Natural killer cell (primary cell): ENCODE measurements at regions not wholly inside any gene's neighbourhood (a gene's known extent, or its start where the extent isn't known, plus 50 kb on each side); places are given as distances from the start of the nearest gene placed in this dataset.
"Not testable (repeated sequence)": the region's sequence is repeated elsewhere in the genome, so short reads cannot be mapped to it uniquely, and the experiment has no call there.

Source experiments
- ATAC-seq, 3 donors: fragments of 150-1000 bp in 2 of 3; fragments of 200-7000 bp in 1 of 3; cut with Tn5 transposase; 1 replicate in 1 of 3; 2 replicates in 2 of 3; pipeline ENCODE4 v1.10.0; 2021; ENCODE audit warnings: mild to moderate bottlenecking in 2 of 3, moderate library complexity in 2 of 3
- DNase-seq, 2 donors: peaks; one replicate each; pipeline versions ENCODE4 v3.0.0 to v3.0.0-alpha.2; 2013 to 2021; ENCODE audit warnings: mixed read lengths in 1 of 2
- H3K27ac ChIP-seq: one replicate; pipeline ENCODE4 v1.5.1; 2013; ENCODE audit warnings: mild to moderate bottlenecking, low read length
- H3K27me3 ChIP-seq: one replicate; pipeline ENCODE4 v1.6.1; 2013; ENCODE audit warnings: low read length; ENCODE audit not compliant: control insufficient read depth, insufficient read depth
- H3K36me3 ChIP-seq: one replicate; pipeline ENCODE4 v1.6.1; 2013; ENCODE audit warnings: low read length; ENCODE audit not compliant: control insufficient read depth, insufficient read depth
- H3K4me1 ChIP-seq: one replicate; pipeline ENCODE4 v1.6.1; 2013; ENCODE audit warnings: low read length; ENCODE audit not compliant: control insufficient read depth, insufficient read depth
- H3K4me3 ChIP-seq: one replicate; pipeline ENCODE4 v1.5.1; 2013; ENCODE audit warnings: low read length
- H3K9me3 ChIP-seq: one replicate; pipeline ENCODE4 v1.6.1; 2013; ENCODE audit warnings: low read length; ENCODE audit not compliant: control insufficient read depth, insufficient read depth
- H3K27ac Mint-ChIP-seq, 2 donors: one replicate each; pipeline ENCODE4 v1.8.0; 2022; ENCODE audit warnings: mild to moderate bottlenecking in 2 of 2, mixed read lengths in 2 of 2, moderate library complexity in 1 of 2
- H3K27me3 Mint-ChIP-seq, 2 donors: one replicate each; pipeline ENCODE4 v1.8.0; 2022; ENCODE audit warnings: low read depth in 2 of 2, mixed read lengths in 2 of 2
- H3K36me3 Mint-ChIP-seq: one replicate; pipeline ENCODE4 v1.8.0; 2022; ENCODE audit warnings: mixed read lengths
- H3K4me1 Mint-ChIP-seq, 2 donors: one replicate each; pipeline ENCODE4 v1.8.0; 2022; ENCODE audit warnings: mixed read lengths in 2 of 2
- H3K4me3 Mint-ChIP-seq: one replicate; pipeline ENCODE4 v1.8.0; 2022; ENCODE audit warnings: mild to moderate bottlenecking, moderate library complexity, mixed read lengths
- H3K9me3 Mint-ChIP-seq, 2 donors: one replicate each; pipeline ENCODE4 v1.8.0; 2022; ENCODE audit warnings: mixed read lengths in 2 of 2
- WGBS: methylation state at CpG from one replicate; pipeline ENCODE4 v1.1.7; 2013; ENCODE audit warnings: missing lambda C conversion rate; ENCODE audit not compliant: insufficient coverage; 5-methylcytosine and 5-hydroxymethylcytosine counted together
- intact Hi-C: fragments of 100-400 bp; cut with micrococcal nuclease; formaldehyde crosslinking; loops from one replicate; pipeline ENCODE4 v1.14.2; 2022
- TF ChIP-seq, protein P1 (sequence below): fragments of 200-600 bp; IDR thresholded peaks from one replicate; pipeline ENCODE4 v1.8.0; 2022; ENCODE audit warnings: antibody characterized with exemption

DNA sequence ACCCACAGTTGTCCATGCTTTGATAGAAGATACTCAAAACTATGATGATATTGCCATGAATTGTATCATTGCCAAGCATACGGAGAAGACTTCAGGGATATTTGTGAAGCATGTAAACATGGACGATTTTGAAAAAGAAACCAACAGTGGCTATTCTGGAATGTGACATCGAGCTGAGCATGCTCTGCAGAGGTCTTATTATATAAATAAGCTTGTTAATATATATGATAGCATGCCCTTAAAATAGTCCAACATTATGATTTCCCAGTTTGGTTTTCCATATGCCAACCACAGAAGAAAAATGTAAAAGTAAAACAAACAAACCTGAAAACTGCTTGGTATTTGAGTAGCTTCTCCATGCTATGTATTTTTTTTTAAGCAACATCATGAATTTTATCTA is 159.1 kb downstream of the LNPK start:
- Mint-ChIP-seq H3K36me3 (no peaks in the 10 kb centered on the region), H3K27me3 (peaks cover 10 to 24% of the 10 kb centered on the region in 2 donors)
- 40% methylated on average over 2 of the region's 3 CpGs for WGBS

GRCh38 chr2:175840765-175841164 is 161.3 kb downstream of the LNPK start:
- H3K4me1 Mint-ChIP-seq, H3K9me3 Mint-ChIP-seq, intact Hi-C loops, H3K9me3 ChIP-seq, H3K27ac Mint-ChIP-seq, H3K27me3 ChIP-seq, H3K36me3 Mint-ChIP-seq, DNase-seq, ATAC-seq, H3K4me3 ChIP-seq, H3K4me3 Mint-ChIP-seq, H3K36me3 ChIP-seq, H3K27ac ChIP-seq, H3K4me1 ChIP-seq: not testable (repeated sequence)
- H3K27me3 Mint-ChIP-seq, result peaks cover 5 to 17% of the 10 kb centered on the region in 2 donors
- WGBS, result 100% methylated on average over 2 of the region's 3 CpGs

More for the DNA sequence above, 159.1 kb downstream of the LNPK start:
- TF ChIP-seq, protein P1, sequence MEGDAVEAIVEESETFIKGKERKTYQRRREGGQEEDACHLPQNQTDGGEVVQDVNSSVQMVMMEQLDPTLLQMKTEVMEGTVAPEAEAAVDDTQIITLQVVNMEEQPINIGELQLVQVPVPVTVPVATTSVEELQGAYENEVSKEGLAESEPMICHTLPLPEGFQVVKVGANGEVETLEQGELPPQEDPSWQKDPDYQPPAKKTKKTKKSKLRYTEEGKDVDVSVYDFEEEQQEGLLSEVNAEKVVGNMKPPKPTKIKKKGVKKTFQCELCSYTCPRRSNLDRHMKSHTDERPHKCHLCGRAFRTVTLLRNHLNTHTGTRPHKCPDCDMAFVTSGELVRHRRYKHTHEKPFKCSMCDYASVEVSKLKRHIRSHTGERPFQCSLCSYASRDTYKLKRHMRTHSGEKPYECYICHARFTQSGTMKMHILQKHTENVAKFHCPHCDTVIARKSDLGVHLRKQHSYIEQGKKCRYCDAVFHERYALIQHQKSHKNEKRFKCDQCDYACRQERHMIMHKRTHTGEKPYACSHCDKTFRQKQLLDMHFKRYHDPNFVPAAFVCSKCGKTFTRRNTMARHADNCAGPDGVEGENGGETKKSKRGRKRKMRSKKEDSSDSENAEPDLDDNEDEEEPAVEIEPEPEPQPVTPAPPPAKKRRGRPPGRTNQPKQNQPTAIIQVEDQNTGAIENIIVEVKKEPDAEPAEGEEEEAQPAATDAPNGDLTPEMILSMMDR, result no peak
- no peaks in the 10 kb centered on the region for H3K4me1 ChIP-seq
- Mint-ChIP-seq H3K4me3 (no peak overlapping the region), H3K4me1 (no peaks in the 10 kb centered on the region), H3K9me3 (peaks cover 0 to 3% of the 10 kb centered on the region in 2 donors), H3K27ac (no peak overlapping the region)
- DNase-seq (no peak), ATAC-seq (no peak)
- H3K4me3 ChIP-seq, result no peak overlapping the region
- no peaks in the 10 kb centered on the region for H3K9me3 ChIP-seq
- intact Hi-C loops, result no loop called here
- no peaks in the 10 kb centered on the region for H3K27me3 ChIP-seq
- H3K27ac ChIP-seq, result no peak overlapping the region
- H3K36me3 ChIP-seq, result no peaks in the 10 kb centered on the region

DNA sequence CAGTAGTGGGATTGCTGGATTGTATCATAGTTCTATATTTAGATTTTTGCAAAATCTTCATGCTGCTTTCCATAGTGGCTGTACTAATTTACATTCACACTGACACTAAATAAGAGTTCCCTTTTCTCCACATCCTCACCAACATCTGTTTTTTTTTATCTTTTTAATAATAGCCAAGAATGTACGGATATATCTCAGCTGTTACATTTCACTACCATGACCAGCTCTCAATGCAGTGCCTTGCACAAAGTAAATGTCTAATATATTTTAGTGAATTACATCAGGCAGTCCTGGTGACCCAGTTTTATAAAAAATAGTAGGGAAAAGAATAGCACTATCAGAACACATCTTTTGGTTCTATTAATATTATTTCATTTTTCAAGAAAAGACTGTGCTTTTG is 161.8 kb downstream of the LNPK start:
- no CpG with 5 or more reads among the region's 1 CpG for whole genome bisulfite sequencing
- no peaks in the 10 kb centered on the region for H3K9me3 ChIP-seq
- Mint-ChIP-seq H3K4me3 (no peak overlapping the region), H3K27me3 (peaks cover 5 to 17% of the 10 kb centered on the region in 2 donors), H3K9me3 (peaks cover 0 to 3% of the 10 kb centered on the region in 2 donors), H3K4me1 (no peaks in the 10 kb centered on the region), H3K36me3 (no peaks in the 10 kb centered on the region), H3K27ac (no peak overlapping the region)
- H3K36me3 ChIP-seq, result no peaks in the 10 kb centered on the region
- ATAC-seq, result no peak
- H3K27ac ChIP-seq, result no peak overlapping the region
- intact Hi-C loops, result no loop called here
- no peak for DNase-seq
- TF ChIP-seq, protein P1, result no peak
- no peaks in the 10 kb centered on the region for H3K4me1 ChIP-seq
- H3K27me3 ChIP-seq, result no peaks in the 10 kb centered on the region
- H3K4me3 ChIP-seq, result no peak overlapping the region

GRCh38 chr2:175838979-175839378 is 163.1 kb downstream of the LNPK start:
- H3K4me1 Mint-ChIP-seq, result no peaks in the 10 kb centered on the region
- no peak overlapping the region for H3K4me3 Mint-ChIP-seq
- Histone ChIP-seq H3K4me1 (no peaks in the 10 kb centered on the region), H3K27ac (no peak overlapping the region), H3K27me3 (no peaks in the 10 kb centered on the region), H3K4me3 (no peak overlapping the region), H3K36me3 (no peaks in the 10 kb centered on the region), H3K9me3 (no peaks in the 10 kb centered on the region)
- H3K36me3 Mint-ChIP-seq, result no peaks in the 10 kb centered on the region
- intact Hi-C loops, result no loop called here
- H3K27me3 Mint-ChIP-seq, result peaks cover 5 to 10% of the 10 kb centered on the region in 2 donors
- WGBS, result 76% methylated on average over 2 of the region's 2 CpGs
- ATAC-seq, result no peak
- H3K9me3 Mint-ChIP-seq, result peaks cover 0 to 3% of the 10 kb centered on the region in 2 donors
- DNase-seq, result no peak
- H3K27ac Mint-ChIP-seq, result no peak overlapping the region
- TF ChIP-seq, protein P1, result no peak
